Ectodermal cell (in vitro differentiated cells): ENCODE measurements at regions not wholly inside any gene's neighbourhood (a gene's known extent, or its start where the extent isn't known, plus 50 kb on each side); places are given as distances from the start of the nearest gene placed in this dataset.

ENCODE experiments used
- H3K27ac ChIP-seq: 2 replicates; pipeline ENCODE4 v1.7.0; 2013; ENCODE audit warnings: mild to moderate bottlenecking, low read depth, low read length; ENCODE audit not compliant: insufficient read depth, poor library complexity, severe bottlenecking
- H3K27me3 ChIP-seq: 2 replicates; pipeline ENCODE4 v1.7.0; 2013; ENCODE audit warnings: mild to moderate bottlenecking, low read length; ENCODE audit not compliant: insufficient read depth, control insufficient read depth, poor library complexity, severe bottlenecking
- H3K36me3 ChIP-seq: one replicate; pipeline ENCODE4 v1.7.0; 2013; ENCODE audit warnings: low read length; ENCODE audit not compliant: control insufficient read depth, insufficient read depth
- H3K4me1 ChIP-seq: one replicate; pipeline ENCODE4 v1.7.0; 2013; ENCODE audit warnings: low read length; ENCODE audit not compliant: control insufficient read depth, insufficient read depth
- H3K4me3 ChIP-seq: 2 replicates; pipeline ENCODE4 v1.7.0; 2013; ENCODE audit warnings: low read depth, low read length, control low read depth; ENCODE audit not compliant: insufficient read depth
- H3K9me3 ChIP-seq: 2 replicates; pipeline ENCODE4 v1.7.0; 2013; ENCODE audit warnings: mild to moderate bottlenecking, low read length, moderate library complexity; ENCODE audit not compliant: control insufficient read depth
- WGBS, 2 experiments: methylation state at CpG; one replicate each; pipeline ENCODE4 v1.1.7; 2013; ENCODE audit warnings: missing lambda C conversion rate in 2 of 2; 5-methylcytosine and 5-hydroxymethylcytosine counted together

GRCh38 chr6:140912686-140913085 is 1220.0 kb upstream of the GJE1 start:
- Histone ChIP-seq H3K36me3 (no peaks in the 10 kb centered on the region), H3K27me3 (no peaks in the 10 kb centered on the region), H3K27ac (no peak overlapping the region), H3K9me3 (no peaks in the 10 kb centered on the region), H3K4me1 (no peaks in the 10 kb centered on the region), H3K4me3 (no peak overlapping the region)
- WGBS, 2 experiments, result 86 to 91% methylated on average over 3 of the region's 3 CpGs

DNA sequence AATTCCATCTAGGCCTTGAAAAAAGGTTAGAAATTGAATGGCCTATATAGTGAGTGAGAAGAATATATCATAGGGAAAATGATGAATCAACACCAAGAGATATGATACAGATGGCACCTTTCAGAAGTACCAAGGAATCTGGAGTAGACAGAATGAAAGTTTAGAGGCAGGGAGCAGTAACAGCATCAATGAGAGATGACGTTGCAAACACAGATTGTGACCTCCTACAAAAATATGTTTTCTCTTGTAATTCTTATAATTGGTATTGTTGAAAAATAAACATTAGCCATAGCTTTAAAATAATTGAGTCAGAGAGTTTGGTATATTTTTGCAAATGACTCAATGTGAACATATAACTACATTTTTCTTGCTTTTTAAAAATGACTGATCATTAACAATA is 1223.1 kb upstream of the GJE1 start:
- Histone ChIP-seq H3K4me3 (no peak overlapping the region), H3K4me1 (no peaks in the 10 kb centered on the region), H3K9me3 (no peaks in the 10 kb centered on the region), H3K27ac (no peak overlapping the region), H3K36me3 (no peaks in the 10 kb centered on the region), H3K27me3 (no peaks in the 10 kb centered on the region)
- 100% methylated on average over 1 of the region's 1 CpG; no CpG with 5 or more reads in 1 of the 2 experiments for WGBS, 2 experiments

GRCh38 chr6:140909156-140909555 is 1223.6 kb upstream of the GJE1 start:
- H3K36me3 ChIP-seq, result no peaks in the 10 kb centered on the region
- H3K27ac ChIP-seq, result no peak overlapping the region
- no peak overlapping the region for H3K4me3 ChIP-seq
- H3K4me1 ChIP-seq, result no peaks in the 10 kb centered on the region
- H3K27me3 ChIP-seq, result no peaks in the 10 kb centered on the region
- H3K9me3 ChIP-seq, result no peaks in the 10 kb centered on the region

DNA sequence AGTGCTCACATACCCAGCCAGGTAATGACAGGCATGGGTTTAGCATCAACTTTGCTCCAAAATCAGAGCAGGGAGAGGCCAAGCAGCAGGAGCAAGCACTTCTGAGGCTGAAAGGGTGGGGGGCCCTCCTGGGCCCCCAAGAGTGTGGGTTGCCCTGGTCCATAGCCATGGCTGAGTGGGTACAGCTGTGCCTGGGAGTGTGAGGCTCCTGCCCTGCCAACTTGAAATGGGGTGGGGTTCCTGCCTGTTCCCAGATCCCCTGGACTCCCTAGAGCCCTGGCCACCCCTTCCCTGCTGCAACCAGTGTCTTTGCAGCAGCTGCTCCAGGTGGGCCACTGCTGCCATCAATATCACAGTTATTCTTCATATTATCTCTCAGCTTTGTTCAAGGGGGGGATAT is 1224.2 kb upstream of the GJE1 start:
- no peaks in the 10 kb centered on the region for H3K27me3 ChIP-seq
- H3K36me3 ChIP-seq, result no peaks in the 10 kb centered on the region
- no peak overlapping the region for H3K27ac ChIP-seq
- no peaks in the 10 kb centered on the region for H3K4me1 ChIP-seq
- H3K9me3 ChIP-seq, result no peaks in the 10 kb centered on the region
- no peak overlapping the region for H3K4me3 ChIP-seq

- no peaks in the 10 kb centered on the region for H3K4me1 ChIP-seq
- no peaks in the 10 kb centered on the region for H3K9me3 ChIP-seq
- WGBS, 2 experiments, result 93 to 94% methylated on average over 9 of the region's 9 CpGs
- no peaks in the 10 kb centered on the region for H3K27me3 ChIP-seq
- no peaks in the 10 kb centered on the region for H3K36me3 ChIP-seq
- H3K4me3 ChIP-seq, result no peak overlapping the region
- H3K27ac ChIP-seq, result no peak overlapping the region
Measured at GRCh38 chr6:140907235-140907634, 1225.5 kb upstream of the GJE1 start.

DNA sequence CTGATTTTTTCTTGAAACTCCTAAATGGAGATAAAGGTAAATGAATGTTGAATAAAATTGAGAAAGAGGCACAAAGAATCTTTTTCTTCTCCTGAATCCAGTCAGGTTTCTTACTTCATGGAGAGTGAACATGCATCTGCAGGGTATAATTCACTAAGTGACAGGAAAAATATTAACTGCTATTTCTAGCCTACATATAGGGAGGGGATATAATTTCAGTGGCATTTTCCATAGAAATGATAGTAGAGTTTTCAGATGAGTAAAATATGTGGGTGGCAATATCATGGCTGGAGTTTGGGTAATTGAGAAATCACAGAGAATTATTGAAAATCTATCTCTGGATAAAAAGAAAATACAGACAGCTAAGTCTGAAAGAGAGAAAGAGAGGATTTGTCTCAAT is 1227.0 kb upstream of the GJE1 start:
- Histone ChIP-seq H3K36me3 (no peaks in the 10 kb centered on the region), H3K4me1 (no peaks in the 10 kb centered on the region), H3K9me3 (no peaks in the 10 kb centered on the region), H3K4me3 (no peak overlapping the region), H3K27ac (no peak overlapping the region), H3K27me3 (no peaks in the 10 kb centered on the region)

DNA sequence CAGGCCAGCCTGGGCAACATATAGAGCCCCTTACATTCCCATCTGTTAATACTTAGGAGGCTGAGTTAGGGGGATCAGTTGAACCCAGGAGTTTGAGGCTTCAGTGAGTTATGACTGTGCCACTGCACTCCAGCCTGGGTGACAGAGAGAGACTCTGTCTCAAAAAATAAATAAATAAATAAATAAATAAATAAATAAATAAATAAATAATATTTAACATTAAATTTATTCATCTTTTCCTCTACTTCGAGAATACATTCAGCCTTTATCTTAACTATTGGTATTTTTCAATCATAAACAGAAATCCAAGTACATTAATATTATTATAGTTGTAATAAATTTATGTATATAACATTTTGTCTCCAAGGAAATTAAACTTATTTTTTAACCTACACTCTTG is 1227.7 kb upstream of the GJE1 start:
- H3K9me3 ChIP-seq, result no peaks in the 10 kb centered on the region
- H3K27me3 ChIP-seq, result no peaks in the 10 kb centered on the region
- H3K4me3 ChIP-seq, result no peak overlapping the region
- no peak overlapping the region for H3K27ac ChIP-seq
- WGBS, 2 experiments, result no CpG with 5 or more reads among the region's 1 CpG
- H3K36me3 ChIP-seq, result no peaks in the 10 kb centered on the region
- no peaks in the 10 kb centered on the region for H3K4me1 ChIP-seq

DNA sequence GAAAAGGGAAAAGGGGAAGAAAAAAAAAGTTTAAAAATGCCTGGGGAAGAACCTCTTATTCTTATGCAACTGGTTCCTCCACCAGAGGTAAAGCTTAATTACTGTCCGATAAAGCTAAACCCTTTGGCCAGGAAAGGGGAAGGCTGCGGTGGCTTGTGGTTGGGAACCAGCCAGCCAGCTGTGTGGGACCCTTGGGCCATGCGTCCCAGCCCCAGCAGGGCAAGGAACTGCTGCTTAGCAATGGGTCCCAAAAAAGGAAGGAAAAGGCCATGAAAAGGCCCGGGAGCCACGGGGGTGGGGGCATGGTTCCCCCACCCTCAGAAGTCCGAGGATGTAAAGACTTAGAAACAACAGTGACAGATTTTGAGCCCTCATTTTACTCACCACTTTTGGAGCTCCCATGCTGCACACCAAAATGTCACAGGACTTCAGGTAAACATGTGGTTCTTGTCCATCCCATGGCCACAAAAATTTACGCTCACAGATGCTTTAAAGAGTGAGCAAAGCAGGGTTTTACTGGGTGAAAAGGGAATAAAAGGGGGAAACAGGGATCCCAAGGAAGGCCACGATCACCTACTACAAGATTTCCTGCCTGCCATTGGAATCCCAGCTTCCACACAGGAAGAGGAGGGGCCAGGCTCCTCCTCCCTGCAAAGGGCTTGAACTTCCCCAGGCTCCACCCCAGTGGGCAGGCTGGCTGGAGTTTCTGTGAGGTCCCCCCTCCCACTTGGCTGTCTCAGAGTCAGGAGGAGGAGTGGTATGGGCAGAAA is 1234.7 kb upstream of the GJE1 start:
- Histone ChIP-seq H3K27ac (no peak overlapping the region), H3K36me3 (no peaks in the 10 kb centered on the region), H3K27me3 (no peaks in the 10 kb centered on the region), H3K4me1 (no peaks in the 10 kb centered on the region), H3K9me3 (peaks cover 3% of the 10 kb centered on the region), H3K4me3 (no peak overlapping the region)
- WGBS, 2 experiments, result 95% methylated on average over 8 of the region's 8 CpGs

- Histone ChIP-seq H3K9me3 (peaks cover 3% of the 10 kb centered on the region), H3K36me3 (no peaks in the 10 kb centered on the region), H3K27me3 (no peaks in the 10 kb centered on the region), H3K4me3 (no peak overlapping the region), H3K27ac (no peak overlapping the region), H3K4me1 (no peaks in the 10 kb centered on the region)
- WGBS, 2 experiments, result 100% methylated on average over 3 of the region's 3 CpGs
Measured at GRCh38 chr6:140897349-140897748, 1235.4 kb upstream of the GJE1 start.

- H3K9me3 ChIP-seq, result peaks cover 3% of the 10 kb centered on the region
- H3K36me3 ChIP-seq, result no peaks in the 10 kb centered on the region
- H3K4me1 ChIP-seq, result no peaks in the 10 kb centered on the region
- no peaks in the 10 kb centered on the region for H3K27me3 ChIP-seq
- H3K27ac ChIP-seq, result no peak overlapping the region
- no peak overlapping the region for H3K4me3 ChIP-seq
- 79 to 86% methylated on average over 4 of the region's 4 CpGs for WGBS, 2 experiments
Measured at GRCh38 chr6:140893432-140893831, 1239.3 kb upstream of the GJE1 start.

DNA sequence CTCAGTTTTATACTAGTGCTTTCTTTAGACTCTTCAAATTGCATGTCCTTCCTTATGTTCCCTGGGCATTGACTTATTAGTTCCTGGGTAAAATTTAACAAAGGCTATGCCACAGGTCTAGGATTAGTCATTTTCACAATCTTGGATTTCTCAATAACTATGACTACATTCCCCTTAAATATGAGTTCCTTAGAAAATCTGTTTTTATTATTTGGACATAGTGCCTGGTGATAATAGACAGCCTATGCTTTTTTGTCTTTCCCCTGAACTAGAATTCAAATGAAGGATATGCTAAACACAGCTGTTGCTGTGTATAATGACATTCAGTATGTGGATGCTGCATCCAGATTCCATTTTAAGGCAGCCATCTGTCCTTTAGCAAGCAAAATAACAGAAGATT is 1252.8 kb upstream of the GJE1 start:
- Histone ChIP-seq H3K4me3 (no peak overlapping the region), H3K27ac (no peak overlapping the region), H3K36me3 (no peaks in the 10 kb centered on the region), H3K27me3 (no peaks in the 10 kb centered on the region), H3K9me3 (no peaks in the 10 kb centered on the region), H3K4me1 (no peaks in the 10 kb centered on the region)
